Spinal cord (tissue), 9 donors: ENCODE measurements at regions not wholly inside any gene's neighbourhood (a gene's known extent, or its start where the extent isn't known, plus 50 kb on each side); places are given as distances from the start of the nearest gene placed in this dataset.

ENCODE experiments used
- DNase-seq, 6 donors: peaks; one replicate each; pipeline versions ENCODE4 v3.0.0 to v3.0.0-alpha.2; 2013 to 2015; ENCODE audit warnings: low spot score in 6 of 6, low read depth in 4 of 6
- H3K27ac ChIP-seq: one replicate; pipeline ENCODE4 v1.5.1; 2013; ENCODE audit warnings: low read depth, low read length, control low read depth
- H3K27me3 ChIP-seq: one replicate; pipeline ENCODE4 v1.6.1; 2013; ENCODE audit warnings: low read length; ENCODE audit not compliant: control insufficient read depth, insufficient read depth
- H3K36me3 ChIP-seq: one replicate; pipeline ENCODE4 v1.6.1; 2013; ENCODE audit warnings: low read length; ENCODE audit not compliant: control insufficient read depth, insufficient read depth
- H3K4me1 ChIP-seq: one replicate; pipeline ENCODE4 v1.6.1; 2013; ENCODE audit warnings: low read length; ENCODE audit not compliant: control insufficient read depth, insufficient read depth
- H3K4me3 ChIP-seq: one replicate; pipeline ENCODE4 v1.5.1; 2013; ENCODE audit warnings: low read depth, low read length, control low read depth
- H3K9me3 ChIP-seq: one replicate; pipeline ENCODE4 v1.6.1; 2013; ENCODE audit warnings: low read length; ENCODE audit not compliant: control insufficient read depth, insufficient read depth
- WGBS: methylation state at CpG from one replicate; pipeline ENCODE4 v1.1.5; 2013; ENCODE audit warnings: missing lambda C conversion rate; ENCODE audit not compliant: insufficient coverage; 5-methylcytosine and 5-hydroxymethylcytosine counted together
- donor health status: healthy.

DNA sequence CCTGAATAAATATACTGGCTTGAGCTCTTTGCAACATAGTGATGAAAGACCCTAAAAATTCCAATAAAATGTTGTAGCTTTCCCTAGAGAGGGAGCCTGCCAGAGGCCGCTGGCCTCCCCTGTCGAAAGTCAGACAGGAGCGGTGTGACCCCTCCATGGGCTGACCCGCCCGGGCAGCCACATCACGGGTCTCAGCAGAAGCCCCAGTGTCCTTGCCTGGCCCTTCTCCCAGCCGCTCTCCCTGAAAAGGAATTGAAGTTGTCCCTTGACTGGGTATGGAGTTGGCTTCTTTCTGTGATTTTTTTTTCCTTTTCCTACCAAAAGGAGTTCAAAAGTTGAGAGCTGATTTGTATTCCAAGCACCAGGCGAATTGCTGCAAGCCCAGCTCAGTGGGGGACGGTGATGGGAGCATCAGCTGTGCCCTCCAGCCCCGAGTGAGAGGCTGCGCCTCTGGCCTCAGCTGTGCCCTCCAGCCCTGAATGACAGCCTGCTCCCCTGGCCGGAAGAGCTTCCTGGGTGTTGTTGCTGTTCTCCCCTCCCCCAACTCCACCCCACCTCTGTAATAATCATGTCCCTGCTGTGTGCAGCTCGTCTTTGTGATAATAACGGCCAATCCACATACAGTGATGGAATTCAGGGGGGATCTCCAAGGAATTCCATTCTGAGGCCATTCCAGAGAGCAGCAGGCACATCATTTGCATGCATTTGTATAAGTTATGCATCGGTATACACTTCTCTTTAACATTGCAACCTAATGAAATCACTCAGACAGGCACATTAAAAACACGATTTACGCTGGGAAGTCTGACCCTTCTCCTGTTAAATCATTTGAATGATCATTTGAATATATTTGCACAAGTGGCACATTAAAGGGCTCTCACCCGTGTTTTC is 501.0 kb downstream of the EIPR1 start:
- Histone ChIP-seq H3K36me3 (peaks cover 7% of the 10 kb centered on the region), H3K9me3 (peaks cover 3% of the 10 kb centered on the region), H3K4me3 (no peak overlapping the region), H3K27me3 (no peaks in the 10 kb centered on the region), H3K27ac (peak overlapping the region; percentile 83), H3K4me1 (peaks cover 76% of the 10 kb centered on the region)
- DNase-seq: peak; percentile 66 to 94 (median 75)
- WGBS: 13% methylated on average over 11 of the region's 18 CpGs

DNA sequence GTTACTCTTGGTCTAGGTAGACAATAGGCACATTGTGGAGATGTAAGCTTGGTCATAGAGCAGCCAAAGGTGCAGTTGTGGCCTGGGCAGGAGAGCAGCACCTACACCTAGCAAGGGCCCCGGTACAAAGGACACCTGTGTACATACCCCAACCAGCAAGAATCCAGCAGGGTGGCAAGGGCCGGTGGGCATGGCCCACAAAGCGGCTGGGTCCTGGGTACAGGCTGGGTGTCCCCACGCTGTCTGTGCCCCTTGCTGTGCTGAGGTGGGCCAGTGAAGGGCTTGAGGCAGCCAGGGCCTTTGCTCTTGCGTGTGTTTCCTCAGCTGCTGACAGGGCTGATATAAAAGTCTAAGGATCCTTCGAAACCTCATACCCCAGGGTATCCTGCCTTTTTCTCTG is 501.8 kb downstream of the EIPR1 start:
- no peaks in the 10 kb centered on the region for H3K27me3 ChIP-seq
- H3K4me1 ChIP-seq: peaks cover 75% of the 10 kb centered on the region
- peak overlapping the region; percentile 83 for H3K27ac ChIP-seq
- H3K4me3 ChIP-seq: no peak overlapping the region
- peaks cover 7% of the 10 kb centered on the region for H3K36me3 ChIP-seq
- no peak for DNase-seq
- WGBS: 88% methylated on average over 1 of the region's 6 CpGs
- H3K9me3 ChIP-seq: peaks cover 3% of the 10 kb centered on the region

DNA sequence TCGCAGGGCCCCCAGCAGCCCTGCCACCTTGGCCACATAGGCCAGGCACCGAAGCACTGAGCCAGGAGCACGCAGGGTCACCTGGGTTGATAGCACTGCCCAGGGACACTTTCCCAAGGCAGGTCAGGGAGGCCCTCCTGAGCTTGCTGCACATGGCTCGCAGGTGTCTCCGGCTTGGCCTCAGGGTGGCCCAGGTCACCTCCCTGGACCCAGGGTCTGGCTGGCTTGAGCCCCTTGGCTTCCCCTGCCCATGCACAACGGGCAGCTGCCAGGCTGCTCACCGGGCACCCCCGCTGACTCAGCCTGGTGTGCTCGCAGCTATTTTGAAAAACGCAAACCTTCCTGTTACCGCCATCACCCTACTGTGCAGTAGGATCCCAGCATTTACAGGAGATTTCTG is 502.3 kb downstream of the EIPR1 start:
- no peak for DNase-seq
- Histone ChIP-seq H3K36me3 (peaks cover 7% of the 10 kb centered on the region), H3K4me1 (peaks cover 75% of the 10 kb centered on the region), H3K27me3 (no peaks in the 10 kb centered on the region), H3K4me3 (no peak overlapping the region), H3K27ac (no peak overlapping the region), H3K9me3 (peaks cover 3% of the 10 kb centered on the region)
- 80% methylated on average over 8 of the region's 11 CpGs for WGBS

DNA sequence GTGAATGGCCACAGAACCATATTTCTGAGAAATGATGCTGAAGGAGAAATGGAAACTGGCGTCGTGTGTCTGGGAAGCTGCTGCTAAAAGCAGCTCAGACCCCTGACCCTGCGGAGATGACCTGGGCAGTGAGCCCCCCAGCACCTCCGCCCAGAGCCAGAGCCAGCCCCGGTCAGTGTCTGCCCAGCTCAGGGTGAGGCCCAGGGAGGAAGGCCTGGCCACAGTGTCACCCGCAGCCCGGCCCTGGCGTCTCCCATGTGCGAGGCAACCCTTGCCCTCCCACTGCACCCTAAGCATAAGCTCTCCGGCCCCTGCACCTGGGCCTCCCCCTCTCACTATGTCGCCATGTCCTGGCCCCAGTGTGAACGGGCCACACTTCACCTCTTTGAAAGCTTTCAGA is 502.8 kb downstream of the EIPR1 start:
- Histone ChIP-seq H3K4me1 (peaks cover 77% of the 10 kb centered on the region), H3K27me3 (no peaks in the 10 kb centered on the region), H3K9me3 (peaks cover 3% of the 10 kb centered on the region), H3K36me3 (peaks cover 7% of the 10 kb centered on the region), H3K4me3 (no peak overlapping the region), H3K27ac (no peak overlapping the region)
- no peak for DNase-seq
- WGBS: 88% methylated on average over 12 of the region's 12 CpGs

DNA sequence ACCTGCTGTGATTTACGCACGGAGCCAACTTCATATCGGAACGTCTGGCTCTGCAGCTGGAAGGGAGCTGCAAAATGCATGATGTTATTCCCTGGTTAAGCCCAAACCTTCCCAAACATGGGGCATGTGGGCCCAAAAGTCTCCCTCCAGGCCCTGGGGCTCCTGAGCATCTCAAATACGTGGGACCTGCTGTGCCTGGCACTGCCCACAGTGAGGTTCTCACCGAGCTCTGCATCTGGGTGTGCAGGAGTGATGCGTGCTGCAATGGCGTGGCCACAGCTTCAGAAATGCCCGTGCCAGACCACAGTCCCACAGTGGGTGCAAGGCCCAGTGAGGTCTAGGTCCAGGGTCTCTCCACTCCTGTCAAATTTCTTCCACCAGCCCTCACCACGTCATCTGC is 503.3 kb downstream of the EIPR1 start:
- Histone ChIP-seq H3K27ac (no peak overlapping the region), H3K4me3 (no peak overlapping the region), H3K9me3 (peaks cover 3% of the 10 kb centered on the region), H3K27me3 (no peaks in the 10 kb centered on the region), H3K4me1 (peaks cover 76% of the 10 kb centered on the region), H3K36me3 (peaks cover 7% of the 10 kb centered on the region)
- WGBS: 78% methylated on average over 9 of the region's 10 CpGs
- no peak for DNase-seq

DNA sequence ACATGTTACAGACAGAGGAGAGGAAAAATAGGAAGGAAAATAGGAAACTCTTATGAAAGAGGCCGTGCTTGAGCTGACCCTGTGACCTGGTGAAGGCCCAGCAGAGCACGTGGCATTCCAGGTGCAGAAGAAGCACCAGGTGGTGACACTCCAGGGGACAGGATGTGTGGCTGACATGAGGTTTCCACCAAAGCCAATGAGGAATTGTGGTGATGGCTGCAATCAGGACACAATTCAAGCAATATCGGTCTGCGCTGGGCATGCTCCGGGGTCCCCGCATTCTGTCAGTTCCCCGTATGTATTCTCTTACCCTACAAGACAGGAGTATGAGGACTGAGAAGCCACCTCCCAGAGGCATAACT is 504.2 kb downstream of the EIPR1 start:
- Histone ChIP-seq H3K4me1 (peaks cover 76% of the 10 kb centered on the region), H3K4me3 (no peak overlapping the region), H3K27ac (no peak overlapping the region), H3K36me3 (peaks cover 7% of the 10 kb centered on the region), H3K9me3 (peaks cover under 1% of the 10 kb centered on the region), H3K27me3 (no peaks in the 10 kb centered on the region)
- 64% methylated on average over 2 of the region's 7 CpGs for WGBS
- no peak for DNase-seq

DNA sequence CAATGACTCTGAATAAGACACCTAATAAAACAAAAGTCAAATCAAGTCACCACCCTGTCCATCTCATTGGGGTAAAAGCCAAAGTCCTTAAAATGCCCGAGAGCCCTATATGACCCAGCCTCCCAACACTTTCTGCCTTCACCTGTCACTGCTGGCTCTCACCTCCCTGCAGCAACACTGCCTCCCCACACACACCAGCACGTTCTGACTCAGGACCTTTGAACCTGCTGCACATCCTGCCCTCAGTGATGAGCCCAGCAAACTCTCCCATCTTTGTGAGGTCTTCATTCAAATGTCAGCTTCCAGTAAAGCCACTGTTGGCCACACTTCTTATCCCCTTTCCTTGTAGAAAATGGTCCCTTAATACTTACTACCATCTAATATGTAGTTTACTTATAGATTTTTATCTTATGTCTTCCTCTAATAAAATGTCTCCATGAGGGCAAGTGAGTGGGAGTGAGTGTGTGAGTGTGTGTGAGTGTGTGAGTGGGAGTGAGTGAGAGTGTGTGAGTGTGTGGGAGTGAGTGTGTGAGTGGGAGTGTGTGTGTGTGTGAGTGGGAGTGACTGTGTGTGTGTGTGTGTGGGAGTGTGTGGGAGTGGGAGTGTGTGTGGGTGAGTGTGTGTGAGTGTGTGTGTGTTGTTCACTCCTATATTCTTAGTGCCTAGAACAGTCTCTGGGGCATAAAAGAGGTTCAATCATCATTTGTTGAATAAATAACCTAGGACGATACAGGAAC is 504.7 kb downstream of the EIPR1 start:
- Histone ChIP-seq H3K36me3 (peaks cover 7% of the 10 kb centered on the region), H3K9me3 (no peaks in the 10 kb centered on the region), H3K4me1 (peaks cover 76% of the 10 kb centered on the region), H3K4me3 (no peak overlapping the region), H3K27me3 (no peaks in the 10 kb centered on the region), H3K27ac (no peak overlapping the region)
- no peak for DNase-seq
- WGBS: 74% methylated on average over 3 of the region's 3 CpGs

DNA sequence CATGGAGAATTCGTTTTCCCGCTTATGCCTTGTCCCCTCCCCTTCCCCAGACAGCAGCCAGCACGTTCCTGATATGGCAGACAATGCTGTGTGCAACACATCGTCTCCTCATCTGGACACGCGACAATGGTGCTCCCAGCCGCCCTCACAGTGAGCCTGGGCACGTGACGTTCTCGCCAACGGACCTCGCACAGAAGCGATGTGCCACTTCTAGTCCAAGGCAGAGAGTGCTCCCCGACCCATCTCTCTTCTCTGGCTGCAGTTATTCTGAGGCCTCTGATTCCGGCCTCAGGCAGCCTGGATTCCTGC is 505.4 kb downstream of the EIPR1 start:
- DNase-seq: no peak
- 78% methylated on average over 15 of the region's 15 CpGs for WGBS

DNA sequence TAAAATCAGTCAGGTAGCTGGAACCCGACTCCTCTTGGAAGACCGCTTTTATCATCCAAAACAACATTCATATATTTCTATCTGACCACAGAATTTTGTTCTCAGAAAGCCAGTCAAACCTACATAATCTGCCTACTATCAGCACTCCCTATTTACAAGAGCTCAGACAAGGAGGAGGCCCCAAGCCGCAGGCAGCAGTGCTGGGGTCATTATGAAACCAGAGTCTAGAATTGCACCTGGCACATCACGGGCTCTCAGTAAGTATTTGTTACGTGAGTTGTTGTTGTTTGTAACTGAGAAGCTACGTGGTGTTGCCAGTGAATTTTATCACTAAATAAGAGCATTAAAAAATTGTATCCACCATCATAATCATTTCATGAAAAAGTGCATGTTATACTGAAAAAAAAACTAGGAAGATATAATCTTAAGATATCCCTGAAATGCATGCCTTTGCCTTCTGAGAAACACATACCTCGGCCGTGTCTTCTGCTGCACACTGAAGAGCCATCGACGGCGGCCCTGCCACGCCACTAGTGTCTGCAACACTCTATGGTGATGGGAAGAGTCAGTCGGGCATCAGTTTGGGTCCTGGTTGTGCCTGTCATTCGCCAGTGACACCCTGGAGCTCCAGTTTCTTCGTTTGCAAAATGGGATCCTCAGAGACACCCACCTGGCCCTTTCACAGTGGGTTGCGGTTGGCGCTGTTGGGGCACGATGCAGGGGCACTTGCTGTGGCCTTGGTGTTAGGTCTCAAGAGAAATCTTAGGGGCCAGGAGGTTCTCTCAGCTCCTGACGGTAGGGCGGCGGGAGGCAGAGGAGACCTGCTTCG is 505.9 kb downstream of the EIPR1 start:
- WGBS: 94% methylated on average over 10 of the region's 22 CpGs
- no peaks in the 10 kb centered on the region for H3K27me3 ChIP-seq

More for the DNA sequence above, 505.4 kb downstream of the EIPR1 start:
- Histone ChIP-seq H3K4me1 (peaks cover 76% of the 10 kb centered on the region), H3K27me3 (no peaks in the 10 kb centered on the region), H3K4me3 (no peak overlapping the region), H3K36me3 (peaks cover 7% of the 10 kb centered on the region), H3K27ac (no peak overlapping the region), H3K9me3 (no peaks in the 10 kb centered on the region)

More for the DNA sequence above, 505.9 kb downstream of the EIPR1 start:
- peaks cover 7% of the 10 kb centered on the region for H3K36me3 ChIP-seq
- peaks cover 76% of the 10 kb centered on the region for H3K4me1 ChIP-seq
- DNase-seq: no peak
- H3K4me3 ChIP-seq: no peak overlapping the region
- H3K9me3 ChIP-seq: no peaks in the 10 kb centered on the region
- no peak overlapping the region for H3K27ac ChIP-seq
